T47D (cell line): ENCODE measurements at regions not wholly inside any gene's neighbourhood (a gene's known extent, or its start where the extent isn't known, plus 50 kb on each side); places are given as distances from the start of the nearest gene placed in this dataset.
"Not testable (repeated sequence)": the region's sequence is repeated elsewhere in the genome, so short reads cannot be mapped to it uniquely, and the experiment has no call there.

ENCODE experiments used
- DNase-seq, 2 experiments: peaks; one replicate each; pipeline versions ENCODE4 v3.0.0 to v3.0.0-alpha.2; 2011 to 2012; ENCODE audit warnings: low read depth in 1 of 2, low spot score in 1 of 2
- JUND ChIP-seq: IDR thresholded peaks from 2 replicates; pipeline ENCODE4 v1.6.1; 2012; ENCODE audit warnings: low read depth
- in situ Hi-C: cut with HindIII; loops from 2 replicates; pipeline ENCODE4 v1.10.0; 2016; ENCODE audit warnings: low sequenced_read_pairs, low pct_unique_long_range_greater_than_20kb

GRCh38 chr10:3651969-3652653 is 132.9 kb downstream of the KLF6 start:
- in situ Hi-C loops = no loop called here
- no peak for TF ChIP-seq JUND
- DNase-seq = no peak

- TF ChIP-seq JUND = no peak
- no peak for DNase-seq
- in situ Hi-C loops = no loop called here
These were observed 136.4 kb downstream of the KLF6 start for GRCh38 chr10:3648576-3648975.

GRCh38 chr10:3648170-3648569 is 136.8 kb downstream of the KLF6 start:
- no peak for DNase-seq
- in situ Hi-C loops = no loop called here
- TF ChIP-seq JUND = no peak

GRCh38 chr10:3647074-3647473 is 137.9 kb downstream of the KLF6 start:
- DNase-seq = no peak
- in situ Hi-C loops = no loop called here
- no peak for TF ChIP-seq JUND

GRCh38 chr10:3645406-3645805 is 139.6 kb downstream of the KLF6 start:
- no peak for TF ChIP-seq JUND
- in situ Hi-C loops = no loop called here
- DNase-seq = no peak

GRCh38 chr10:3640816-3641215 is 144.2 kb downstream of the KLF6 start:
- no peak for TF ChIP-seq JUND
- in situ Hi-C loops = no loop called here
- DNase-seq = no peak

- DNase-seq = no peak
- TF ChIP-seq JUND = no peak
These were observed 145.5 kb downstream of the KLF6 start for GRCh38 chr10:3639546-3639945.

GRCh38 chr10:3636356-3637181 is 148.4 kb downstream of the KLF6 start:
- DNase-seq = no peak
- in situ Hi-C loops = no loop called here
- TF ChIP-seq JUND = no peak

More at GRCh38 chr10:3639546-3639945, 145.5 kb downstream of the KLF6 start:
- in situ Hi-C loops = no loop called here

GRCh38 chr10:3635697-3636096 is 149.3 kb downstream of the KLF6 start:
- in situ Hi-C loops = no loop called here
- no peak for DNase-seq
- TF ChIP-seq JUND = no peak

- no peak for TF ChIP-seq JUND
- no peak for DNase-seq
- in situ Hi-C loops = no loop called here
These were observed 149.8 kb downstream of the KLF6 start for GRCh38 chr10:3635211-3635671.

GRCh38 chr10:3634646-3635045 is 150.4 kb downstream of the KLF6 start:
- in situ Hi-C loops, DNase-seq: not testable (repeated sequence)

- no peak for TF ChIP-seq JUND
- in situ Hi-C loops = no loop called here
- no peak for DNase-seq
These were observed 153.2 kb downstream of the KLF6 start for GRCh38 chr10:3631701-3632330.

GRCh38 chr10:3631291-3631690 is 153.7 kb downstream of the KLF6 start:
- no peak for TF ChIP-seq JUND
- DNase-seq = no peak
- in situ Hi-C loops = no loop called here
